H4 (cell line): ENCODE measurements at regions not wholly inside any gene's neighbourhood (a gene's known extent, or its start where the extent isn't known, plus 50 kb on each side); places are given as distances from the start of the nearest gene placed in this dataset.
A peak's percentile ranks its signal among the peaks of the same experiment; 100 is the strongest.
"Not testable (repeated sequence)": the region's sequence is repeated elsewhere in the genome, so short reads cannot be mapped to it uniquely, and the experiment has no call there.

Experiments used
- DNase-seq: peaks from one replicate; pipeline ENCODE4 v3.0.0-alpha.2; 2015; ENCODE audit warnings: low spot score

DNA sequence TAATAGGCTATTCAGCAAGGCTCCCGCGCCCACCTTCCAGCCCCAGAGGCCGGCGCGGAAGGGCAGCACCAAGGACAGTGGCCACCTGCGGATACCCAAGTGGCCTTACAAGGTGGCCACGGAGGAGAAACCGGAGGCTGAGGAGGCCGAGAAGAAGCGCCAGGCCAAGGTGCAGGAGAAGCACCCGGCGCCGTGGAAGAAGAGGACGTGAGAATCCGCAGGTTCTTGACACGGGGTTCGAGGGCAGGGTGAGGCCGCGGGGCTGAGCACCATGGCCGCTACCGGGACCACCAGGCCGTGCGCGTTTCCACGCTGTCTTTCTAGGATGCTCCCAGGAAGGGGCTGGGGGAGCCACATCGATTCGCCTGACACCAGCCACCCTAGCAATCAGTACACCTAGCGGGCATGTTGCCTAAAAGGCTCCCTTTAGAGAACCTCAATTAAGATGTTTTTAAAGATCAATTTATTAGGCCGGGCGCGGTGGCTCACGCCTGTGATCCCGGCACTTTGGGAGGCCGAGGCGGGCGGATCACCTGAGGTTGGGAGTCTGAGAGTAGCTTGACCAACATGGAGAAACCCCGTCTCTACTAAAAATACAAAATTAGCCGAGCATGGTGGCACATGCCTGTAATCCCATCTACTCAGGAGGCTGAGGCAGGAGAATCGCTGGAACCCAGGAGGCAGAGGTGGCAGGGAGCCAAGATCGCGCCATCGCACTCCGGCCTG lies 134.3 kb upstream of the OR4C13 start:
- DNase-seq = not testable (repeated sequence)

DNA sequence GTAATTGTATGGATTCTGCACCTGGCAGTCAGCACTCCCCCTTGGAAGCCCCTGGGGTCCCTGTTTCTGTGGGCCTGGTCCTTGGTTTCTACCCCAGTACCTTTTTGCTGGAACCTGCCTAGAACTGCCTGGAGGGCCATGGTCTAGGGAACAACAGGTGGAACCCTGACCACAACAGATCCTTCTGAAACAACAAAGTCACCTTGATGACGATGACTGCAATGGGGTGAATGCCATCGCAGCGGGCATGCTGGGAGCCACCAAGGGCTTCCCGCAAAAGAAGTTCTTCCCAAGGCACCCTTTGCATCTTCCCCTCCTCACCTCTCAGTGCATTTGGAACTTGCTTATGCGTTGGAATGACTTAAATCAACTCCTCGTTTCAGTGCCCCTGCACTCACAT lies 129.0 kb upstream of the OR4C13 start:
- not testable (repeated sequence) for DNase-seq

DNA sequence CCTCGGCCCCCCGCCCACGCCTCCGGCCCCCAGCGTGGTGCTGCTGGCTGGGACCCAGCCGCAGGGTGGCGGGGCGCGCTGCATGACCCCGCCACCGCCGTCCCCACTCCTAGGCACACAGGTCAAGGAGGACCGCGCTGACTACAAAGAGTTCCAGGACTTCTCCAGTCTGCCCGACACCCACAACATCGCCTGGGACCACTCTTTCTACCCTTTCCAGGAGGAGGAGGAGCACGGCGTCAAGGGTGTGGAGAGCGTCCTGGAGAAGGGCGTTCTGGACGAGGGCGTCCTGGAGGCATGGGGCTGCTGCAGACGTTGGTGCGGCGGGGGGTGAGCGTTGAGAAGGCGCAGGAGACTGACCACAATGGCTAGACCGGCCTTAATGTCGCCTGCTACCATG lies 101.7 kb upstream of the OR4C13 start:
- DNase-seq = peak; percentile 1

DNA sequence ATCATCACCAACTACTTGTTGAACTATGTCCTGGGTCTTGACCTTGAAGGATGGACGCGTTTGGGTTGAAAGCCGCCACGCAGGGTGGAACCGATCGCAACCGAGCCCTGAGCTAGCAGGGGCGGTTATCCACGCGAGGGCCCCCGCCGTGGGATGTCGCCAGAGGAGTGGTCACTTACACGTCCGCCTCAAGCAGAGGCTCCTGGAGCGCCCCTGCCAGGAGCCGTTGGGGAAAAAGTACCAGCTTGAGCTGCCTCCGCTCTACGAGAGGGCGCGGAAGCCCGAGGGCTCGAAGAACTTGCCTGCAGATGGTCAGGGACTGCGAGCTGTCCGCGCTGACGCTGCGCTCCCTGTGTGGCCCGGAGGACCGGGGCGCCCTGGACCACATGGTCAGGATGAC lies 100.7 kb upstream of the OR4C13 start:
- DNase-seq = no peak

DNA sequence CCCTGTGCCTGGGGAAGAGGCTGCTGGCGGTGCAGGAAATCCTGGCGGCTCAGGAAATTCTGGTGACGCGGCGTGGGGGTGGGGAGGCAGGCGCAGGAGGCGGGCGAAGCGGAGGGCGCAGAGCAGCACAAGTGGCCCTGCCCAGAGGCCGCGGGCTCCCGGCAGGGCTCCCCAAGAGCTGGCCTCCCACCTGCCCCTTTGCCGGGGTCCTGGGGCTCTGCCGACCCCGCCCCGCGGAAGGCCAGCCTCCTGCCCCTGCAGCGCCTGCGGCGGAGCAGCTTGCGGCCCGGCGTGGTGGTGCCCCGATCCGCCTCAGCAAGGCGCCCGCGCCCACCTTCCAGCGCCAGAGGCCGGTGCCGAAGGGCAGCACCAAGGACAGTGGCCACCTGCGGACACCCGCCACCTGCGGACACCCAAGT lies 100.2 kb upstream of the OR4C13 start:
- no peak for DNase-seq

DNA sequence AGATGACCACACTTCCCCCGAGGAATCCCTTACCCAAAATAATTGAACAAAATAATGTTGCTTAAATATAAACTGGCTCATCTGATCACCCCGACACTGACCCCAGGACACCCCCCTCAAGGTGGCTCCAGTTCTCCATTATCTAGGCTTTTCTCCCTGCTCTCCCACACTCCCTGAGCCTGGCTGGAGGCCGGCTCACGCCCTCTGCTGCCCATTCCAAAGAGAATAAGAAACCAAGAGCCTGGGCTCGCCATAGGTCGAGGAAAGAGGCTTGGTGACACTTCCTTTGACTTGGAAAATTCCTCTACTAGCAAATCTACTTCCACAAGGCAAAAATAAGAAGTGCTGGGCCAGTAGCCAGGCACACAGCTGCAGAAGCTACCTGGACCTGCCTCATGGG lies 63.3 kb upstream of the OR4C13 start:
- DNase-seq = not testable (repeated sequence)

DNA sequence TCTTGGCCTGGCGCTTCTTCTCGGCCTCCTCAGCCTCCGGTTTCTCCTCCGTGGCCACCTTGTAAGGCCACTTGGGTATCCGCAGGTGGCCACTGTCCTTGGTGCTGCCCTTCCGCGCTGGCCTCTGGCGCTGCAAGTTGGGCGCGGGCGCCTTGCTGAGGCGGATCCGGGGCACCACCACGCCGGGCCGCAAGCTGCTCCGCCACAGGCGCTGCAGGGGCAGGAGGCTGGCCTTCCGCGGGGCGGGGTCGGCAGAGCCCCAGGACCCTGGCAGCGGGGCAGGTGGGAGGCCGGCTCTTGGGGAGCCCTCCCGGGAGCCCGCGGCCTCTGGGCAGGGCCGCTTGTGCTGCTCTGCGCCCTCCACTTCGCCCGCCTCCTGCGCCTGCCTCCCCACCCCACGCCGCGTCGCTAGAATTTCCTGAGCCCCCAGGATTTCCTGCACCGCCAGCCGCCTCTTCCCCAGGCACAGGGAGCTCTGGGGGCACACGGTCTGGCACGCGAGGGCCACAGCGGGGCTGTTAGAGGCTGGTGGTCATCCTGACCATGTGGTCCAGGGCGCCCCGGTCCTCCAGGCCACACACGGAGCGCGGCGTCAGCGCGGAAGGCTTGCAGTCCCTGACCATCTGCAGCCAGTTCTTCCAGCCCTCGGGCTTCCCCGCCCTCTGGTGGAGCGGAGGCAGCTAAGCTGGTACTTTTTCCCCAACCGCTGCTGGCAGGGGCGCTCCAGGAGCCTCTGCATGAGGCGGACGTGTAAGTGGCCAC lies 60.1 kb upstream of the OR4C13 start:
- DNase-seq = not testable (repeated sequence)

DNA sequence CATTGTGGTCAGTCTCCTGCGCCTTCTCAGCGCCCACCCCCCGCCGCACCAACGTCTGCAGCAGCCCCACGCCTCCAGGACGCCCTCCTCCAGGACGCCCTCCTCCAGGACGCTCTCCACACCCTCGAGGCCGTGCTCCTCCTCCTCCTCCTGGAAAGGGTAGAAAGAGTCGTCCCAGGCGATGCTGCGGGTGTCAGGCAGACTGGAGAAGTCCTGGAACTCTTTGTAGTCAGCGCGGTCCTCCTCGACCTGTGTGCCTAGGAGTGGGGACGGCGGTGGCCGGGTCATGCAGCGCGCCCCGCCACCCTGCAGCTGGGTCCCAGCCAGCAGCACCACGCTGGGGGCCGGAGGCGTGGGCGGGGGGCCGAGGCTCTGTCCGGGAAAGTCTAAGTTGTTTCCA lies 58.7 kb upstream of the OR4C13 start:
- DNase-seq = not testable (repeated sequence)
